HCT116 (cell line): ENCODE measurements at regions not wholly inside any gene's neighbourhood (a gene's known extent, or its start where the extent isn't known, plus 50 kb on each side); places are given as distances from the start of the nearest gene placed in this dataset.

Source experiments
- CEBPB ChIP-seq: IDR thresholded peaks from 2 replicates; pipeline ENCODE4 v1.6.1; 2012; ENCODE audit warnings: low read depth
- EZH2 ChIP-seq: fragments of 200-600 bp; sonication (generic); IDR thresholded peaks from 2 replicates; pipeline ENCODE4 v1.6.1; 2017; ENCODE audit warnings: antibody characterized with exemption, mixed run types
- JUND ChIP-seq: IDR thresholded peaks from 2 replicates; pipeline ENCODE4 v1.6.1; 2012
- POLR2A ChIP-seq: IDR thresholded peaks from 2 replicates; pipeline ENCODE4 v1.7.0; 2011; ENCODE audit warnings: borderline replicate concordance; ENCODE audit not compliant: insufficient read depth, insufficient read length; ENCODE audit errors: extremely low read depth
- POLR2AphosphoS5 ChIP-seq: IDR thresholded peaks from 2 replicates; pipeline ENCODE4 v1.6.1; 2011; ENCODE audit warnings: mild to moderate bottlenecking, low read depth, low read length, moderate library complexity
- SP1 ChIP-seq: IDR thresholded peaks from 2 replicates; pipeline ENCODE4 v1.6.1; 2012; ENCODE audit warnings: low read depth
- SRF ChIP-seq: IDR thresholded peaks from 2 replicates; pipeline ENCODE4 v1.6.1; 2012; ENCODE audit warnings: low read depth
- YY1 ChIP-seq: IDR thresholded peaks from 2 replicates; pipeline ENCODE4 v1.6.1; 2011; ENCODE audit warnings: low read length, low read depth, moderate library complexity, mild to moderate bottlenecking; ENCODE audit not compliant: insufficient replicate concordance; ENCODE audit errors: extremely low read depth
- TF ChIP-seq, protein P1 (sequence below): IDR thresholded peaks from 2 replicates; pipeline ENCODE4 v1.6.1; 2012; ENCODE audit warnings: low read depth
- TF ChIP-seq, protein P2 (sequence below): IDR thresholded peaks from 2 replicates; pipeline ENCODE4 v1.6.1; 2012
- TF ChIP-seq, protein P3 (sequence below), 3 experiments: fragments of 200-600 bp in 1 of 3; sonication (generic) in 1 of 3; IDR thresholded peaks in 2 of 3; conservative IDR thresholded peaks in 1 of 3; 2 replicates each; pipeline ENCODE4 v1.5.1; 2012 to 2017; ENCODE audit warnings: low read depth in 2 of 3, low read length in 2 of 3, antibody characterized with exemption in 1 of 3, borderline replicate concordance in 1 of 3, control low read depth in 1 of 3, mild to moderate bottlenecking in 1 of 3, mixed read lengths in 1 of 3, mixed run types in 1 of 3, moderate library complexity in 1 of 3; ENCODE audit not compliant: insufficient read depth in 1 of 3

DNA sequence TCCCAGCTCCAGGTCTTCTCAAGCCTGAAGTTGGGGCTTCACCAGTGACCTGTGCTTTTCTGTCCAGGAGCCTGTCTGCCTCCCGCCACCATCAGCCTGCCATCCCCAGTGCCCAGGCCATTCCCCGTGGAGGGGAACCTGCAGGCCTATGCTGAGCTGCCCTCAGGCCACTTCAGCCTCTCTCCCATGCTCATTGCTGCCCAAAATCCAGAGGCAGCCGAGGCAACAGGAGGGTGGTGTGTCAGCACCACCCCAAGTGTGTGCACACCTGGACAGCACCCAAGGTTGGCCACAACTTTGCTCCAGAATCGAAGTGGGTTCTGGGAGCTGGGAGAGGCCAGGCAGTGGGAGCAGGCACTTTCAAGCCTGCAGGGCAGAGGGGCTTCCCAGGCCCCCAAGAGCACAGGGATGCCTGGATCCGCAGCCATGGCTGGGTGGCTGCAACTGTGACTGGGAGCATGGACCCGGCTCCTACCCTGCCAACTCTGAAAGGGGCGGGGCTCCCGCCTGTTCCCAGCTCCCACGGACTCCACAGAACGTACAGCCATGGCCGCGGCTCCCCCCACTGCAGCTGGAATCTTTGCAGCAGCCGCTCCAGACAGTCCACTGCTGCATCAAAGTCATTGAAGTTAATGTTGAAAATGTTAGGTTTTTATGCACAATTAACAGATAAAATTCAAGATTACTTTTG, 1747.0 kb downstream of the OLFM4 start:
- TF ChIP-seq, protein P1, sequence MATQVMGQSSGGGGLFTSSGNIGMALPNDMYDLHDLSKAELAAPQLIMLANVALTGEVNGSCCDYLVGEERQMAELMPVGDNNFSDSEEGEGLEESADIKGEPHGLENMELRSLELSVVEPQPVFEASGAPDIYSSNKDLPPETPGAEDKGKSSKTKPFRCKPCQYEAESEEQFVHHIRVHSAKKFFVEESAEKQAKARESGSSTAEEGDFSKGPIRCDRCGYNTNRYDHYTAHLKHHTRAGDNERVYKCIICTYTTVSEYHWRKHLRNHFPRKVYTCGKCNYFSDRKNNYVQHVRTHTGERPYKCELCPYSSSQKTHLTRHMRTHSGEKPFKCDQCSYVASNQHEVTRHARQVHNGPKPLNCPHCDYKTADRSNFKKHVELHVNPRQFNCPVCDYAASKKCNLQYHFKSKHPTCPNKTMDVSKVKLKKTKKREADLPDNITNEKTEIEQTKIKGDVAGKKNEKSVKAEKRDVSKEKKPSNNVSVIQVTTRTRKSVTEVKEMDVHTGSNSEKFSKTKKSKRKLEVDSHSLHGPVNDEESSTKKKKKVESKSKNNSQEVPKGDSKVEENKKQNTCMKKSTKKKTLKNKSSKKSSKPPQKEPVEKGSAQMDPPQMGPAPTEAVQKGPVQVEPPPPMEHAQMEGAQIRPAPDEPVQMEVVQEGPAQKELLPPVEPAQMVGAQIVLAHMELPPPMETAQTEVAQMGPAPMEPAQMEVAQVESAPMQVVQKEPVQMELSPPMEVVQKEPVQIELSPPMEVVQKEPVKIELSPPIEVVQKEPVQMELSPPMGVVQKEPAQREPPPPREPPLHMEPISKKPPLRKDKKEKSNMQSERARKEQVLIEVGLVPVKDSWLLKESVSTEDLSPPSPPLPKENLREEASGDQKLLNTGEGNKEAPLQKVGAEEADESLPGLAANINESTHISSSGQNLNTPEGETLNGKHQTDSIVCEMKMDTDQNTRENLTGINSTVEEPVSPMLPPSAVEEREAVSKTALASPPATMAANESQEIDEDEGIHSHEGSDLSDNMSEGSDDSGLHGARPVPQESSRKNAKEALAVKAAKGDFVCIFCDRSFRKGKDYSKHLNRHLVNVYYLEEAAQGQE = no peak
- TF ChIP-seq YY1 = no peak
- no peak for TF ChIP-seq EZH2
- TF ChIP-seq, protein P2, sequence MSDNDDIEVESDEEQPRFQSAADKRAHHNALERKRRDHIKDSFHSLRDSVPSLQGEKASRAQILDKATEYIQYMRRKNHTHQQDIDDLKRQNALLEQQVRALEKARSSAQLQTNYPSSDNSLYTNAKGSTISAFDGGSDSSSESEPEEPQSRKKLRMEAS = no peak
- TF ChIP-seq, protein P3, sequence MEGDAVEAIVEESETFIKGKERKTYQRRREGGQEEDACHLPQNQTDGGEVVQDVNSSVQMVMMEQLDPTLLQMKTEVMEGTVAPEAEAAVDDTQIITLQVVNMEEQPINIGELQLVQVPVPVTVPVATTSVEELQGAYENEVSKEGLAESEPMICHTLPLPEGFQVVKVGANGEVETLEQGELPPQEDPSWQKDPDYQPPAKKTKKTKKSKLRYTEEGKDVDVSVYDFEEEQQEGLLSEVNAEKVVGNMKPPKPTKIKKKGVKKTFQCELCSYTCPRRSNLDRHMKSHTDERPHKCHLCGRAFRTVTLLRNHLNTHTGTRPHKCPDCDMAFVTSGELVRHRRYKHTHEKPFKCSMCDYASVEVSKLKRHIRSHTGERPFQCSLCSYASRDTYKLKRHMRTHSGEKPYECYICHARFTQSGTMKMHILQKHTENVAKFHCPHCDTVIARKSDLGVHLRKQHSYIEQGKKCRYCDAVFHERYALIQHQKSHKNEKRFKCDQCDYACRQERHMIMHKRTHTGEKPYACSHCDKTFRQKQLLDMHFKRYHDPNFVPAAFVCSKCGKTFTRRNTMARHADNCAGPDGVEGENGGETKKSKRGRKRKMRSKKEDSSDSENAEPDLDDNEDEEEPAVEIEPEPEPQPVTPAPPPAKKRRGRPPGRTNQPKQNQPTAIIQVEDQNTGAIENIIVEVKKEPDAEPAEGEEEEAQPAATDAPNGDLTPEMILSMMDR (IDR thresholded peaks at IDR 0.05 in 2 of 3, conservative IDR thresholded peaks at IDR 0.05 in 1 of 3; ENCODE audit: borderline replicate concordance in 1 of 3, insufficient read depth in 1 of 3, low read depth in 2 of 3, low read length in 2 of 3) = no peak
- TF ChIP-seq POLR2AphosphoS5 = no peak
- no peak for TF ChIP-seq CEBPB
- TF ChIP-seq JUND = no peak
- TF ChIP-seq POLR2A = no peak
- no peak for TF ChIP-seq SP1
- no peak for TF ChIP-seq SRF
